HepG2 (cell line): ENCODE measurements at regions not wholly inside any gene's neighbourhood (a gene's known extent, or its start where the extent isn't known, plus 50 kb on each side); places are given as distances from the start of the nearest gene placed in this dataset.

ENCODE experiments used
- ATAC-seq: fragments of 200-7000 bp; cut with Tn5 transposase; 3 replicates; pipeline ENCODE4 v1.9.1; 2020; ENCODE audit warnings: mild to moderate bottlenecking, moderate library complexity
- BruUV-seq: library from RNA; stranded (reverse); fragments of 400-500 nt; replicated peaks from 2 replicates; lab custom pipeline; 2021; lab: Mats Ljungman, UMichigan
- CTCF ChIA-PET: fragments of 300-600 bp; formaldehyde crosslinking; extraction: SDS; loops from one replicate; lab custom pipeline; 2021; ENCODE audit warnings: low total read pairs, inconsistent platforms, low intra/inter-chr PET ratio; lab: Yijun Ruan, JAX
- POLR2A ChIA-PET: fragments of 350-600 bp; sonication (Branson Sonifier 250); formaldehyde crosslinking; loops from one replicate; lab custom pipeline; 2020; ENCODE audit warnings: antibody characterized with exemption, inconsistent platforms; lab: Yijun Ruan, JAX
- DNase-seq: peaks from one replicate; pipeline ENCODE4 v3.0.0-alpha.2; 2015; ENCODE audit warnings: low spot score
- FAIRE-seq: peaks from 3 replicates; lab custom pipeline; 2011; peaks lifted over from hg19 to GRCh38; lab: Jason Lieb, UNC
- H2AFZ ChIP-seq: one replicate; pipeline ENCODE4 v1.6.1; 2011; ENCODE audit warnings: low read length, inconsistent platforms
- H3K27ac ChIP-seq: fragments of 300-600 bp; 3 replicates; pipeline ENCODE4 v1.8.0; 2011; ENCODE audit warnings: mixed run types, mild to moderate bottlenecking, mixed read lengths, low read length, inconsistent platforms; ENCODE audit not compliant: insufficient read depth; ENCODE audit errors: extremely low read length
- H3K27me3 ChIP-seq, 2 experiments: fragments of 200-600 bp in 1 of 2; 2 replicates in 1 of 2; 3 replicates in 1 of 2; pipeline versions ENCODE4 v1.6.0 to v1.8.0; 2011; ENCODE audit warnings: low read length in 2 of 2, mild to moderate bottlenecking in 2 of 2, moderate library complexity in 2 of 2, inconsistent platforms in 1 of 2; ENCODE audit not compliant: insufficient read depth in 2 of 2, control insufficient read depth in 1 of 2
- H3K36me3 ChIP-seq, 2 experiments: fragments of 200-600 bp in 1 of 2; replicated peaks in 1 of 2; 2 replicates in 1 of 2; 3 replicates in 1 of 2; pipeline versions ENCODE4 v1.5.1 to v1.8.0; 2011; ENCODE audit warnings: low read length in 2 of 2, inconsistent platforms in 1 of 2; ENCODE audit not compliant: insufficient read depth in 2 of 2, control insufficient read depth in 1 of 2
- H3K4me1 ChIP-seq: 2 replicates; pipeline ENCODE4 v1.5.1; 2012; ENCODE audit warnings: low read length, inconsistent platforms; ENCODE audit not compliant: insufficient read depth
- H3K4me2 ChIP-seq: 2 replicates; pipeline ENCODE4 v1.6.0; 2011; ENCODE audit warnings: low read depth, low read length, inconsistent platforms
- H3K4me3 ChIP-seq, 3 experiments: fragments of 200-600 bp in 1 of 3; sonication (generic), shearing (Covaris generic) in 1 of 3; replicated peaks in 1 of 3; 2 replicates each; pipeline ENCODE4 v1.5.1; 2011 to 2016; ENCODE audit warnings: low read length in 3 of 3, inconsistent platforms in 2 of 3, low read depth in 2 of 3, mild to moderate bottlenecking in 2 of 3, control low read depth in 1 of 3, mixed read lengths in 1 of 3; ENCODE audit not compliant: insufficient read depth in 1 of 3
- H3K79me2 ChIP-seq: one replicate; pipeline ENCODE4 v1.6.1; 2011; ENCODE audit warnings: low read length, inconsistent platforms; ENCODE audit not compliant: insufficient read depth
- H3K9ac ChIP-seq: 2 replicates; pipeline ENCODE4 v1.6.0; 2011; ENCODE audit warnings: mild to moderate bottlenecking, low read depth, low read length, inconsistent platforms; ENCODE audit not compliant: insufficient read depth
- H3K9me3 ChIP-seq: 2 replicates; pipeline ENCODE4 v1.5.1; 2012; ENCODE audit warnings: mild to moderate bottlenecking, low read length
- H4K20me1 ChIP-seq: 2 replicates; pipeline ENCODE4 v1.6.0; 2011; ENCODE audit warnings: inconsistent platforms, mild to moderate bottlenecking, low read length, moderate library complexity; ENCODE audit not compliant: insufficient read depth
- FOXA3 ChIP-seq: IDR thresholded peaks from 2 replicates; pipeline ENCODE4 v1.6.1; 2016; ENCODE audit warnings: missing genetic modification reagents, missing compliant biosample characterization
- KLF15 ChIP-seq: sonication (generic); formaldehyde crosslinking; IDR thresholded peaks from 2 replicates; pipeline ENCODE4 v1.8.1; 2023; ENCODE audit warnings: borderline replicate concordance, mild to moderate bottlenecking, inconsistent platforms, missing genetic modification reagents, mixed read lengths
- MAF1 ChIP-seq: sonication (generic); formaldehyde crosslinking; IDR thresholded peaks from 2 replicates; pipeline ENCODE4 v1.5.0; 2020; ENCODE audit warnings: missing genetic modification reagents, borderline replicate concordance
- MED8 ChIP-seq: sonication (generic); formaldehyde crosslinking; IDR thresholded peaks from 2 replicates; pipeline ENCODE4 v1.8.1; 2023; ENCODE audit warnings: mild to moderate bottlenecking, missing genetic modification reagents; ENCODE audit not compliant: insufficient replicate concordance
- NR2C2 ChIP-seq: sonication (generic); formaldehyde crosslinking; IDR thresholded peaks from 2 replicates; pipeline ENCODE4 v1.4.0; 2020; ENCODE audit warnings: missing genetic modification reagents, mild to moderate bottlenecking, moderate library complexity, borderline replicate concordance
- PLRG1 ChIP-seq: fragments of 450-650 bp; conservative IDR thresholded peaks from 2 replicates; pipeline ENCODE4 v1.6.1; 2016
- RORA ChIP-seq: sonication (generic); formaldehyde crosslinking; IDR thresholded peaks from 2 replicates; pipeline ENCODE4 v1.5.0; 2020; ENCODE audit warnings: mild to moderate bottlenecking, missing genetic modification reagents, moderate library complexity
- SMARCC2 ChIP-seq: fragments of 450-650 bp; IDR thresholded peaks from 2 replicates; pipeline ENCODE4 v1.6.1; 2017; ENCODE audit warnings: antibody characterized with exemption, mild to moderate bottlenecking
- ZFP36L1 ChIP-seq: sonication (generic); formaldehyde crosslinking; IDR thresholded peaks from 2 replicates; pipeline ENCODE4 v1.8.0; 2022; ENCODE audit warnings: mild to moderate bottlenecking, missing genetic modification reagents, moderate library complexity
- ZFYVE20 ChIP-seq: sonication (generic); formaldehyde crosslinking; IDR thresholded peaks from 2 replicates; pipeline ENCODE4 v1.8.0; 2023; ENCODE audit warnings: low read depth, mild to moderate bottlenecking, moderate library complexity, missing genetic modification reagents, borderline replicate concordance
- ZNF3 ChIP-seq: IDR thresholded peaks from 2 replicates; pipeline ENCODE4 v1.7.0; 2017; ENCODE audit warnings: inconsistent platforms
- ZNF30 ChIP-seq: sonication (generic); formaldehyde crosslinking; IDR thresholded peaks from 2 replicates; pipeline ENCODE4 v1.5.0; 2020; ENCODE audit warnings: mild to moderate bottlenecking, missing genetic modification reagents
- ZNF354B ChIP-seq: sonication (generic); formaldehyde crosslinking; IDR thresholded peaks from 2 replicates; pipeline ENCODE4 v1.8.0; 2022; ENCODE audit warnings: mild to moderate bottlenecking, missing genetic modification reagents
- ZNF367 ChIP-seq: sonication (generic); formaldehyde crosslinking; IDR thresholded peaks from 2 replicates; pipeline ENCODE4 v1.4.0; 2020; ENCODE audit warnings: missing genetic modification reagents, borderline replicate concordance
- ZNF383 ChIP-seq: sonication (generic); formaldehyde crosslinking; IDR thresholded peaks from 2 replicates; pipeline ENCODE4 v1.4.0; 2020; ENCODE audit warnings: missing genetic modification reagents, mild to moderate bottlenecking, borderline replicate concordance
- ZNF614 ChIP-seq: IDR thresholded peaks from 2 replicates; pipeline ENCODE4 v1.6.1; 2018; ENCODE audit warnings: missing biosample characterization, missing genetic modification reagents, inconsistent platforms, borderline replicate concordance
- ZNF615 ChIP-seq: sonication (generic); formaldehyde crosslinking; IDR thresholded peaks from 2 replicates; pipeline ENCODE4 v1.5.0; 2020; ENCODE audit warnings: mild to moderate bottlenecking, missing genetic modification reagents, borderline replicate concordance
- WGBS: methylation state at CpG from one replicate; pipeline ENCODE4 v1.1.6; 2017; ENCODE audit warnings: low lambda C conversion rate; 5-methylcytosine and 5-hydroxymethylcytosine counted together
- in situ Hi-C: cut with HindIII; loops from 2 replicates; pipeline ENCODE4 v1.10.0; 2017; ENCODE audit warnings: low pct_unique_long_range_greater_than_20kb; ENCODE audit not compliant: extremely low pct_ligation_motif_present
- intact Hi-C: fragments of 100-400 bp; cut with micrococcal nuclease; formaldehyde crosslinking; loops from one replicate; pipeline ENCODE4 v1.10.0; 2022; ENCODE audit not compliant: unreplicated experiment
- TF ChIP-seq, protein P1 (sequence below), 2 experiments: IDR thresholded peaks; 2 replicates each; pipeline ENCODE4 v1.6.1; 2011 to 2012; ENCODE audit warnings: low read length in 2 of 2, borderline replicate concordance in 1 of 2, low read depth in 1 of 2, mild to moderate bottlenecking in 1 of 2, moderate library complexity in 1 of 2
- TF ChIP-seq, protein P2 (sequence below): sonication (generic); formaldehyde crosslinking; IDR thresholded peaks from 2 replicates; pipeline ENCODE4 v1.9.0; 2021; ENCODE audit warnings: missing genetic modification reagents, mild to moderate bottlenecking, borderline replicate concordance
- TF ChIP-seq, protein P3 (sequence below): sonication (generic); formaldehyde crosslinking; IDR thresholded peaks from 2 replicates; pipeline ENCODE4 v1.4.0; 2020; ENCODE audit warnings: mild to moderate bottlenecking, missing genetic modification reagents

DNA sequence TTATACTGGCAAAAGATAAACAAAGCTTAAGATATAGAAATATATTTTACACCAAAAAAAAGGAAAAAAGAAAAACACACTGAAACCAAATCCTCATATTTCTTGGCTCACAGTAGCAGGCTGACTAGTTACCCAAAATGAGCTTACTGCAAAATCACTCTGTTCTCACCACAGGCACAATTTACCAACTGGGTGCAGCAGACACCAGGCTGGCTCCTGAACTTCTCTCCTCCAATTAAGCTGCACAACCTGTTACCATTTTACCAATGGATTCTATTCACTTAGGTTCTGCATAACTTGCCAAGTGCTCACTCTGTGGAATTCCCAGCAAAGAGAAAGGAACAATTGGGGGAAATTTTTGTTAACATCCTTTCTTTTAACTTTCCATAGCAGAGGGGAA lies 679.3 kb downstream of the ZEB2 start (continued):
- TF ChIP-seq ZNF383 (CRISPR knock-in tag) (no peak), NR2C2 (CRISPR knock-in tag) (no peak), ZFYVE20 (CRISPR knock-in tag) (no peak), ZNF615 (no peak)

DNA sequence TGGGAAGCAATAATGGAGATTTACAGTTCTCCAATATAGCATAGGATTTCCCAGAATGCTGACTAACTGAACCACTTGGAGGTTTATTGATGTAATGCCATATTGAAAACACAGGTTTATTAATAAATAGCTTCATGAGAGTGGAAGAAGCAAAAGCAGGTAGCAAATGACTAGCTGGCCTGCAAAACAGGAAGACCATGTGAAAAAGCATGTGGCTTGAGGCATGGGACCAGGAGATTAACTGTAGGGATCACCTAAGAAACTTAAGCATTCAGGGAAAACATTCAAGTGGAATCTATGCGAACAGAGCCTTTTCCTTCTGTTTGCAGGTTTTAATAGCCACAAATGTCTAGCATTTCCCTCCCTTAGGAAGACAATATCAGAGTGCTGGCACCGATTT lies 679.7 kb downstream of the ZEB2 start:
- ATAC-seq = no peak
- FAIRE-seq = no peak
- H3K27ac ChIP-seq = no peak overlapping the region
- TF ChIP-seq ZNF3 (no peak), SMARCC2 (no peak), MAF1 (no peak), ZNF367 (no peak), ZNF614 (CRISPR knock-in tag) (no peak), MED8 (CRISPR knock-in tag) (no peak), FOXA3 (CRISPR knock-in tag) (no peak), RORA (CRISPR knock-in tag) (no peak), PLRG1 (no peak), KLF15 (no peak), ZNF30 (CRISPR knock-in tag) (no peak), ZFP36L1 (CRISPR knock-in tag) (no peak), ZNF354B (no peak)
- TF ChIP-seq, protein P1, sequence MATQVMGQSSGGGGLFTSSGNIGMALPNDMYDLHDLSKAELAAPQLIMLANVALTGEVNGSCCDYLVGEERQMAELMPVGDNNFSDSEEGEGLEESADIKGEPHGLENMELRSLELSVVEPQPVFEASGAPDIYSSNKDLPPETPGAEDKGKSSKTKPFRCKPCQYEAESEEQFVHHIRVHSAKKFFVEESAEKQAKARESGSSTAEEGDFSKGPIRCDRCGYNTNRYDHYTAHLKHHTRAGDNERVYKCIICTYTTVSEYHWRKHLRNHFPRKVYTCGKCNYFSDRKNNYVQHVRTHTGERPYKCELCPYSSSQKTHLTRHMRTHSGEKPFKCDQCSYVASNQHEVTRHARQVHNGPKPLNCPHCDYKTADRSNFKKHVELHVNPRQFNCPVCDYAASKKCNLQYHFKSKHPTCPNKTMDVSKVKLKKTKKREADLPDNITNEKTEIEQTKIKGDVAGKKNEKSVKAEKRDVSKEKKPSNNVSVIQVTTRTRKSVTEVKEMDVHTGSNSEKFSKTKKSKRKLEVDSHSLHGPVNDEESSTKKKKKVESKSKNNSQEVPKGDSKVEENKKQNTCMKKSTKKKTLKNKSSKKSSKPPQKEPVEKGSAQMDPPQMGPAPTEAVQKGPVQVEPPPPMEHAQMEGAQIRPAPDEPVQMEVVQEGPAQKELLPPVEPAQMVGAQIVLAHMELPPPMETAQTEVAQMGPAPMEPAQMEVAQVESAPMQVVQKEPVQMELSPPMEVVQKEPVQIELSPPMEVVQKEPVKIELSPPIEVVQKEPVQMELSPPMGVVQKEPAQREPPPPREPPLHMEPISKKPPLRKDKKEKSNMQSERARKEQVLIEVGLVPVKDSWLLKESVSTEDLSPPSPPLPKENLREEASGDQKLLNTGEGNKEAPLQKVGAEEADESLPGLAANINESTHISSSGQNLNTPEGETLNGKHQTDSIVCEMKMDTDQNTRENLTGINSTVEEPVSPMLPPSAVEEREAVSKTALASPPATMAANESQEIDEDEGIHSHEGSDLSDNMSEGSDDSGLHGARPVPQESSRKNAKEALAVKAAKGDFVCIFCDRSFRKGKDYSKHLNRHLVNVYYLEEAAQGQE (IDR thresholded peaks at IDR 0.05; ENCODE audit: borderline replicate concordance in 1 of 2, low read depth in 1 of 2, low read length in 2 of 2) = no peak
- TF ChIP-seq, protein P2, sequence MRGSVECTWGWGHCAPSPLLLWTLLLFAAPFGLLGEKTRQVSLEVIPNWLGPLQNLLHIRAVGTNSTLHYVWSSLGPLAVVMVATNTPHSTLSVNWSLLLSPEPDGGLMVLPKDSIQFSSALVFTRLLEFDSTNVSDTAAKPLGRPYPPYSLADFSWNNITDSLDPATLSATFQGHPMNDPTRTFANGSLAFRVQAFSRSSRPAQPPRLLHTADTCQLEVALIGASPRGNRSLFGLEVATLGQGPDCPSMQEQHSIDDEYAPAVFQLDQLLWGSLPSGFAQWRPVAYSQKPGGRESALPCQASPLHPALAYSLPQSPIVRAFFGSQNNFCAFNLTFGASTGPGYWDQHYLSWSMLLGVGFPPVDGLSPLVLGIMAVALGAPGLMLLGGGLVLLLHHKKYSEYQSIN (CRISPR knock-in tag) = no peak
- TF ChIP-seq, protein P3, sequence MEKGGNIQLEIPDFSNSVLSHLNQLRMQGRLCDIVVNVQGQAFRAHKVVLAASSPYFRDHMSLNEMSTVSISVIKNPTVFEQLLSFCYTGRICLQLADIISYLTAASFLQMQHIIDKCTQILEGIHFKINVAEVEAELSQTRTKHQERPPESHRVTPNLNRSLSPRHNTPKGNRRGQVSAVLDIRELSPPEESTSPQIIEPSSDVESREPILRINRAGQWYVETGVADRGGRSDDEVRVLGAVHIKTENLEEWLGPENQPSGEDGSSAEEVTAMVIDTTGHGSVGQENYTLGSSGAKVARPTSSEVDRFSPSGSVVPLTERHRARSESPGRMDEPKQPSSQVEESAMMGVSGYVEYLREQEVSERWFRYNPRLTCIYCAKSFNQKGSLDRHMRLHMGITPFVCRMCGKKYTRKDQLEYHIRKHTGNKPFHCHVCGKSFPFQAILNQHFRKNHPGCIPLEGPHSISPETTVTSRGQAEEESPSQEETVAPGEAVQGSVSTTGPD (CRISPR knock-in tag) = no peak

More for the DNA sequence above, 679.7 kb downstream of the ZEB2 start:
- no peak for DNase-seq
- no peaks in the 10 kb centered on the region for H3K4me1 ChIP-seq
- no peak overlapping the region for H3K4me3 ChIP-seq
- H3K79me2 ChIP-seq = no peaks in the 10 kb centered on the region
- no peak overlapping the region for H3K9ac ChIP-seq
- H3K27me3 ChIP-seq = peaks cover 0 to 3% of the 10 kb centered on the region in 2 experiments; a peak in 1 of 5 replicates
- BruUV-seq = no TSS peak
- WGBS = 3% methylated on average over 2 of the region's 2 CpGs
- CTCF ChIA-PET = no interaction called here
- H4K20me1 ChIP-seq = no peaks in the 10 kb centered on the region
- in situ Hi-C loops = no loop called here
- H3K4me2 ChIP-seq = no peak overlapping the region
- H3K9me3 ChIP-seq = no peaks in the 10 kb centered on the region
- no peaks in the 10 kb centered on the region for H3K36me3 ChIP-seq
- no peak overlapping the region for H2AFZ ChIP-seq
- intact Hi-C loops = no loop called here
- POLR2A ChIA-PET = no interaction called here
